Mucosa of descending colon (tissue), 3 donors: ENCODE measurements at regions not wholly inside any gene's neighbourhood (a gene's known extent, or its start where the extent isn't known, plus 50 kb on each side); places are given as distances from the start of the nearest gene placed in this dataset.
"Not testable (repeated sequence)": the region's sequence is repeated elsewhere in the genome, so short reads cannot be mapped to it uniquely, and the experiment has no call there.

Source experiments
- ATAC-seq: fragments of 200-7000 bp; cut with Tn5 transposase; one replicate; pipeline ENCODE4 v1.9.1; 2020; ENCODE audit warnings: mild to moderate bottlenecking, moderate library complexity
- DNase-seq, 3 donors: peaks; one replicate each; pipeline ENCODE4 v3.0.0-alpha.2; 2020
- H3K36me3 ChIP-seq: fragments of 200-600 bp; one replicate; pipeline ENCODE4 v1.8.0; 2021; ENCODE audit warnings: low read depth, mild to moderate bottlenecking
- H3K4me1 ChIP-seq: fragments of 200-600 bp; one replicate; pipeline ENCODE4 v1.8.0; 2021; ENCODE audit warnings: low read depth, mild to moderate bottlenecking
- H3K4me3 ChIP-seq: fragments of 200-600 bp; one replicate; pipeline ENCODE4 v1.8.0; 2021; ENCODE audit warnings: mild to moderate bottlenecking
- H3K9me3 ChIP-seq: fragments of 200-600 bp; one replicate; pipeline ENCODE4 v1.8.0; 2021; ENCODE audit warnings: mild to moderate bottlenecking
- CTCF ChIP-seq: fragments of 200-600 bp; IDR thresholded peaks from one replicate; pipeline ENCODE4 v1.8.0; 2022; ENCODE audit warnings: antibody characterized with exemption, mild to moderate bottlenecking
- intact Hi-C, 2 donors: fragments of 100-400 bp; cut with DNase I in 1 of 2; cut with micrococcal nuclease in 1 of 2; formaldehyde crosslinking; loops; one replicate each; pipeline versions ENCODE4 v1.11.0 to v1.11.1; 2022; cut with DNase I, micrococcal nuclease
- donor health status: DM: no; HTN: no; CAD: no; lungs with moderate emphysema.
- donor health status: DM: no; HTN: no; CAD: no.
- donor health status: DM: no; HTN: yes; CAD: no.

DNA sequence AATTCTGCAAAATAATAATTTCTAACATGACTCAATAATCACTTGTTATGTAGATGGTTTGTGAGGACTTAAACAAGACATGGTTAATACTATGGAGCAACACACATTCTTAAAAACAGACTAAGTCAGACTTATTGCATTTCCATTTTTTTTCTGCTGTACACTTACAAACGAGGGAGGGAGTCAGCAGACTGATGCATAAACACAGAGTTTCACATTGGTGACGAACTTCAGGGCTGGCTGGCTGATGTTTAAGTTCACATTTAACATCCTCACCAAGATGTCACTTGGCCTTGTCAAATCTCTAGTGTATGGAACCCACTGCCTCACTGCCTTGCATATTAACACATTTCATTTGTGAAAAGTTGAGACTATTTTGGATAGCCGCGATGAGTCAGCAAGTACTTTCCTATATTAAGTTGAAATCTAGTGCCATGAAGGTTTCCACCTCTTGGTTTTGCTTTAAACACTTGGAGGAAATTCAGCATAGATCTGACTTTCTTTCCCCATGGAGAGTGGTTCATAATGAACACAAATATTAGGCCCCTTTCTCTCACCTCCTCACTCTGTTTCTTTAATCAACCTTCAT, 337.5 kb upstream of the RUNX1 start:
- Histone ChIP-seq H3K36me3 (no peaks in the 10 kb centered on the region), H3K4me3 (no peak overlapping the region), H3K9me3 (no peaks in the 10 kb centered on the region), H3K4me1 (no peaks in the 10 kb centered on the region)
- DNase-seq (no peak), ATAC-seq (no peak)
- intact Hi-C loops: no loop called here
- TF ChIP-seq CTCF: no peak

- DNase-seq (no peak), ATAC-seq (no peak)
- TF ChIP-seq CTCF: no peak
- intact Hi-C loops: no loop called here
- Histone ChIP-seq H3K4me1 (no peaks in the 10 kb centered on the region), H3K9me3 (no peaks in the 10 kb centered on the region), H3K4me3 (no peak overlapping the region), H3K36me3 (no peaks in the 10 kb centered on the region)
These were observed 335.3 kb upstream of the RUNX1 start for GRCh38 chr21:35384375-35384774.

- intact Hi-C loops: no loop called here
- DNase-seq (no peak), ATAC-seq (no peak)
- Histone ChIP-seq H3K9me3 (no peaks in the 10 kb centered on the region), H3K4me1 (no peaks in the 10 kb centered on the region), H3K36me3 (no peaks in the 10 kb centered on the region), H3K4me3 (no peak overlapping the region)
- TF ChIP-seq CTCF: no peak
These were observed 333.6 kb upstream of the RUNX1 start for GRCh38 chr21:35382696-35383095.

- H3K4me3 ChIP-seq: no peak overlapping the region
- intact Hi-C loops: no loop called here
- H3K36me3 ChIP-seq: no peaks in the 10 kb centered on the region
- ATAC-seq (no peak), DNase-seq (no peak)
- no peaks in the 10 kb centered on the region for H3K4me1 ChIP-seq
- no peaks in the 10 kb centered on the region for H3K9me3 ChIP-seq
- TF ChIP-seq CTCF: no peak
These were observed 332.7 kb upstream of the RUNX1 start for GRCh38 chr21:35381743-35382310.

DNA sequence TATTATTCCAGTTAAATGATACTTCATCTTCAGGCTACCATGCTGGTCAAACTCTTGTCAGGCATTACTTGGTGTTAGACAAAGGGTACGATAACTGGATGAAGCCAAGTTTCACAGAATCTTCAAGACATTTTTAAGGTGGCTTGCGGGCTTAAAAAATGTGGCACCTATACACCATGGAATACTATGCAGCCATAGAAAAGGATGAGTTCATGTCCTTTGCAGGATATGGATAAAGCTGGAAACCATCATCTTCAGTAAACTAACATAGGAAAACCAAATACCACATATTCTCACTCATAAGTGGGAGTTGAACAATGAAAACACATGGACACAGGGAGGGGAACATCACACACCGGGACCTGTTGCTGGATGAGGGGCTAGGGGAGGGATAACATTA, 331.2 kb upstream of the RUNX1 start:
- H3K4me1 ChIP-seq, H3K4me3 ChIP-seq, ATAC-seq, H3K36me3 ChIP-seq, DNase-seq, H3K9me3 ChIP-seq, intact Hi-C loops: not testable (repeated sequence)

DNA sequence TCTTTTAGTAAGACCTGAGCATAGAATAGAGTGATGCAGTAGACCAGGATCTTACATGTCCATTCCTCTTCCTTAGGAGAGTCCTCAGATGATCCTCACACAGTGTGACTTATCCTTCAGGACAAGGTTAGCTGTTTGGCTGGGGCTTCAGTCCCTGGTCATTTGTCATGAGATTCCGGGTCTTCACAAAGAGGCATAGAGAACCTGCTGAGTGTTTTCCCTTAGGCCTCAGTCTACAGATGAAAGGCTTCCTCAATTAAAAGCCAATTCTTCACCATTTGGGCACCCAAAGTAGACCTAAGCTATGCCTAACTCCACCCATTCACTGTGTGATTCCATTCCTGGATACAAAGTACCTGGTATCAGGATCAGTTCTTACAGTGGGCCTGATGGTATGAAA, 329.8 kb upstream of the RUNX1 start:
- H3K36me3 ChIP-seq: no peaks in the 10 kb centered on the region
- no peaks in the 10 kb centered on the region for H3K4me1 ChIP-seq
- TF ChIP-seq CTCF: no peak
- DNase-seq (no peak), ATAC-seq (no peak)
- intact Hi-C loops: no loop called here
- no peak overlapping the region for H3K4me3 ChIP-seq
- no peaks in the 10 kb centered on the region for H3K9me3 ChIP-seq
